Loucy (cell line): ENCODE measurements at regions not wholly inside any gene's neighbourhood (a gene's known extent, or its start where the extent isn't known, plus 50 kb on each side); places are given as distances from the start of the nearest gene placed in this dataset.
"Not testable (repeated sequence)": the region's sequence is repeated elsewhere in the genome, so short reads cannot be mapped to it uniquely, and the experiment has no call there.

ENCODE experiments used
- EZH2phosphoT487 ChIP-seq: fragments of 200-600 bp; IDR thresholded peaks from 2 replicates; pipeline ENCODE4 v1.6.1; 2018; ENCODE audit warnings: antibody characterized with exemption, mild to moderate bottlenecking, moderate library complexity, borderline replicate concordance
- TF ChIP-seq, protein P1 (sequence below): fragments of 200-600 bp; sonication (generic); conservative IDR thresholded peaks from 2 replicates; pipeline ENCODE4 v1.5.1; 2014; ENCODE audit warnings: mild to moderate bottlenecking, antibody characterized with exemption, low read length

DNA sequence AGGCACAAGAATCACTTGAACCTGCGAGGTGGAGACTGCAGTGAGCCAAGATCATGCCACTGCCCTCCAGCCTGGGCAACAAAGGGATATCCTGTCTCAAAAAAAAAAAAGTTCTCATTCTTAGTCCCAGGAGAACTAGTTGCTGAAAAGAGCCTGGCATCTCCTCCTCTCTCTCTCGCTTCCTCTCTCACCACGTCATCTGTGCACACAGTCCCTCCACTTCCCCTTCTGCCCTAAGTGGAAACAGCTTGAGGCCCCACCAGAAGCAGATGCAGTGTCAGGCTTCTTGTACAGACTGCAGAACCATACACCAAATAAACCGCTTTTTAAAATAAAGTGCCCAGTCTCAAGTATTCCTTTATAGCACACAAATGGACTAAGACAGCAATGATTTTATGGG, 175.3 kb downstream of the NPIPA8 start:
- TF ChIP-seq, protein P1, sequence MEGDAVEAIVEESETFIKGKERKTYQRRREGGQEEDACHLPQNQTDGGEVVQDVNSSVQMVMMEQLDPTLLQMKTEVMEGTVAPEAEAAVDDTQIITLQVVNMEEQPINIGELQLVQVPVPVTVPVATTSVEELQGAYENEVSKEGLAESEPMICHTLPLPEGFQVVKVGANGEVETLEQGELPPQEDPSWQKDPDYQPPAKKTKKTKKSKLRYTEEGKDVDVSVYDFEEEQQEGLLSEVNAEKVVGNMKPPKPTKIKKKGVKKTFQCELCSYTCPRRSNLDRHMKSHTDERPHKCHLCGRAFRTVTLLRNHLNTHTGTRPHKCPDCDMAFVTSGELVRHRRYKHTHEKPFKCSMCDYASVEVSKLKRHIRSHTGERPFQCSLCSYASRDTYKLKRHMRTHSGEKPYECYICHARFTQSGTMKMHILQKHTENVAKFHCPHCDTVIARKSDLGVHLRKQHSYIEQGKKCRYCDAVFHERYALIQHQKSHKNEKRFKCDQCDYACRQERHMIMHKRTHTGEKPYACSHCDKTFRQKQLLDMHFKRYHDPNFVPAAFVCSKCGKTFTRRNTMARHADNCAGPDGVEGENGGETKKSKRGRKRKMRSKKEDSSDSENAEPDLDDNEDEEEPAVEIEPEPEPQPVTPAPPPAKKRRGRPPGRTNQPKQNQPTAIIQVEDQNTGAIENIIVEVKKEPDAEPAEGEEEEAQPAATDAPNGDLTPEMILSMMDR, result not testable (repeated sequence)
- TF ChIP-seq EZH2phosphoT487, result not testable (repeated sequence)
